H9 (cell line): ENCODE measurements at regions not wholly inside any gene's neighbourhood (a gene's known extent, or its start where the extent isn't known, plus 50 kb on each side); places are given as distances from the start of the nearest gene placed in this dataset.

Experiments
- DNase-seq: peaks from one replicate; pipeline ENCODE4 v3.0.0-alpha.2; 2017
- H2AFZ ChIP-seq: one replicate; pipeline ENCODE4 v1.6.1; 2013; ENCODE audit warnings: mild to moderate bottlenecking, low read length, control low read depth, moderate library complexity
- H2AK5ac ChIP-seq: 2 replicates; pipeline ENCODE4 v1.6.1; 2013; ENCODE audit warnings: low read length, control low read depth, mixed read lengths; ENCODE audit not compliant: insufficient read length
- H2BK120ac ChIP-seq: one replicate; pipeline ENCODE4 v1.6.1; 2013; ENCODE audit warnings: low read depth, mild to moderate bottlenecking, low read length, control low read depth, inconsistent platforms; ENCODE audit not compliant: poor library complexity, severe bottlenecking
- H2BK12ac ChIP-seq: 2 replicates; pipeline ENCODE4 v1.6.1; 2013; ENCODE audit warnings: low read length, control low read depth, mixed read lengths, low read depth; ENCODE audit not compliant: insufficient read length
- H2BK15ac ChIP-seq: 2 replicates; pipeline ENCODE4 v1.6.1; 2013; ENCODE audit warnings: low read depth, low read length, control low read depth
- H2BK20ac ChIP-seq: one replicate; pipeline ENCODE4 v1.6.1; 2013; ENCODE audit warnings: low read depth, mild to moderate bottlenecking, low read length, control low read depth, inconsistent platforms; ENCODE audit not compliant: poor library complexity, severe bottlenecking
- H2BK5ac ChIP-seq: 2 replicates; pipeline ENCODE4 v1.6.1; 2013; ENCODE audit warnings: low read length, control low read depth, mixed read lengths; ENCODE audit not compliant: insufficient read length
- H3K14ac ChIP-seq: 2 replicates; pipeline ENCODE4 v1.6.1; 2013; ENCODE audit warnings: low read length, control low read depth; ENCODE audit not compliant: insufficient read depth
- H3K18ac ChIP-seq: 2 replicates; pipeline ENCODE4 v1.6.1; 2013; ENCODE audit warnings: low read depth, mild to moderate bottlenecking, mixed read lengths, low read length, control low read depth; ENCODE audit not compliant: insufficient read length
- H3K23ac ChIP-seq: 2 replicates; pipeline ENCODE4 v1.6.1; 2013; ENCODE audit warnings: low read length, control low read depth, mixed read lengths, low read depth; ENCODE audit not compliant: insufficient read length
- H3K23me2 ChIP-seq: 2 replicates; pipeline ENCODE4 v1.6.1; 2013; ENCODE audit warnings: low read depth, mild to moderate bottlenecking, mixed read lengths, low read length, control low read depth; ENCODE audit not compliant: insufficient read length, poor library complexity, severe bottlenecking
- H3K27ac ChIP-seq: 2 replicates; pipeline ENCODE4 v1.5.1; 2013; ENCODE audit warnings: low read length, control low read depth, mixed read lengths, low read depth; ENCODE audit not compliant: insufficient read length
- H3K27me3 ChIP-seq: 2 replicates; pipeline ENCODE4 v1.6.1; 2013; ENCODE audit warnings: low read length, control low read depth, inconsistent platforms; ENCODE audit not compliant: insufficient read depth
- H3K4ac ChIP-seq: 2 replicates; pipeline ENCODE4 v1.6.1; 2013; ENCODE audit warnings: low read depth, mild to moderate bottlenecking, control low read depth, inconsistent platforms, low read length, moderate library complexity
- H3K4me1 ChIP-seq: 2 replicates; pipeline ENCODE4 v1.6.1; 2013; ENCODE audit warnings: low read length, control low read depth, inconsistent platforms; ENCODE audit not compliant: insufficient read depth
- H3K4me2 ChIP-seq: 2 replicates; pipeline ENCODE4 v1.6.1; 2013; ENCODE audit warnings: low read length, control low read depth, mixed read lengths; ENCODE audit not compliant: insufficient read length, insufficient read depth
- H3K56ac ChIP-seq: 2 replicates; pipeline ENCODE4 v1.6.1; 2013; ENCODE audit warnings: low read depth, mild to moderate bottlenecking, mixed read lengths, low read length, control low read depth; ENCODE audit not compliant: insufficient read length
- H3K79me1 ChIP-seq: 2 replicates; pipeline ENCODE4 v1.6.1; 2013; ENCODE audit warnings: low read depth, mild to moderate bottlenecking, moderate library complexity, low read length, control low read depth, inconsistent platforms; ENCODE audit not compliant: insufficient read depth, poor library complexity, severe bottlenecking
- H3K79me2 ChIP-seq: 2 replicates; pipeline ENCODE4 v1.6.1; 2013; ENCODE audit warnings: low read length, control low read depth, inconsistent platforms; ENCODE audit not compliant: insufficient read depth
- H3K9ac ChIP-seq: 2 replicates; pipeline ENCODE4 v1.6.1; 2013; ENCODE audit warnings: low read length, control low read depth, mixed read lengths; ENCODE audit not compliant: insufficient read length; ENCODE audit errors: extremely low read depth
- H3K9me3 ChIP-seq: one replicate; pipeline ENCODE4 v1.6.1; 2013; ENCODE audit warnings: low read depth, low read length, inconsistent platforms; ENCODE audit not compliant: control insufficient read depth
- H3T11ph ChIP-seq: one replicate; pipeline ENCODE4 v1.6.1; 2013; ENCODE audit warnings: mild to moderate bottlenecking, low read length, control low read depth, inconsistent platforms
- H4K20me1 ChIP-seq: one replicate; pipeline ENCODE4 v1.6.1; 2013; ENCODE audit not compliant: control insufficient read depth, insufficient read length, insufficient read depth
- H4K5ac ChIP-seq: 2 replicates; pipeline ENCODE4 v1.6.1; 2013; ENCODE audit warnings: low read depth, mild to moderate bottlenecking, mixed read lengths, low read length, control low read depth; ENCODE audit not compliant: insufficient read length
- H4K8ac ChIP-seq: replicated peaks from 2 replicates; pipeline ENCODE4 v1.6.1; 2013; ENCODE audit warnings: low read length, control low read depth, mixed read lengths, low read depth; ENCODE audit not compliant: insufficient read length
- H4K91ac ChIP-seq: 2 replicates; pipeline ENCODE4 v1.6.1; 2013; ENCODE audit warnings: low read depth, mild to moderate bottlenecking, moderate library complexity, mixed read lengths, low read length, control low read depth; ENCODE audit not compliant: insufficient read length
- H3K27ac Mint-ChIP-seq, 3 experiments: 2 replicates in 2 of 3; 3 replicates in 1 of 3; pipeline ENCODE4 v1.8.0; 2020 to 2021; ENCODE audit warnings: mixed read lengths in 3 of 3, mild to moderate bottlenecking in 1 of 3, moderate library complexity in 1 of 3
- H3K27me3 Mint-ChIP-seq: 2 replicates; pipeline ENCODE4 v1.8.0; 2021; ENCODE audit warnings: low read depth, mild to moderate bottlenecking, moderate library complexity, mixed read lengths
- H3K36me3 Mint-ChIP-seq, 3 experiments: 2 replicates in 2 of 3; 3 replicates in 1 of 3; pipeline ENCODE4 v1.8.0; 2020 to 2021; ENCODE audit warnings: low read depth in 3 of 3, mixed read lengths in 3 of 3; ENCODE audit not compliant: insufficient read depth in 1 of 3
- H3K4me1 Mint-ChIP-seq, 2 experiments: 2 replicates each; pipeline ENCODE4 v1.8.0; 2020; ENCODE audit warnings: mixed read lengths in 2 of 2
- H3K4me3 Mint-ChIP-seq, 2 experiments: 2 replicates in 1 of 2; 3 replicates in 1 of 2; pipeline ENCODE4 v1.8.0; 2020 to 2021; ENCODE audit warnings: mild to moderate bottlenecking in 2 of 2, mixed read lengths in 2 of 2, moderate library complexity in 1 of 2
- H3K9me3 Mint-ChIP-seq, 2 experiments: 2 replicates in 1 of 2; 3 replicates in 1 of 2; pipeline ENCODE4 v1.8.0; 2020; ENCODE audit warnings: mild to moderate bottlenecking in 2 of 2, mixed read lengths in 2 of 2, moderate library complexity in 1 of 2
- WGBS: extraction: QIAGEN DNeasy Blood & Tissue Kit; methylation state at CpG from one replicate; pipeline ENCODE4 v1.1.7; 2013; ENCODE audit warnings: missing lambda C conversion rate, low lambda C conversion rate, mixed read lengths; ENCODE audit not compliant: insufficient read length; ENCODE audit errors: extremely low coverage; 5-methylcytosine and 5-hydroxymethylcytosine counted together
- TF ChIP-seq, protein P1 (sequence below): fragments of 200-600 bp; sonication (generic); conservative IDR thresholded peaks from 3 replicates; pipeline ENCODE4 v1.8.0; 2021; ENCODE audit warnings: antibody characterized with exemption, mild to moderate bottlenecking

GRCh38 chr1:244318078-244318477 lies 133.6 kb downstream of the ADSS2 start:
- no peaks in the 10 kb centered on the region for H3K27me3 ChIP-seq
- no peak overlapping the region for H3K14ac ChIP-seq
- no peak overlapping the region for H4K8ac ChIP-seq
- Mint-ChIP-seq H3K4me1 (peaks cover 11 to 13% of the 10 kb centered on the region in 2 experiments), H3K9me3 (peaks cover 0 to 3% of the 10 kb centered on the region in 2 experiments; a peak in 1 of 5 replicates), H3K36me3 (peaks cover 0 to 5% (median 0%) of the 10 kb centered on the region in 3 experiments; a peak in 2 of 7 replicates), H3K4me3 (no peak overlapping the region), H3K27me3 (no peaks in the 10 kb centered on the region), H3K27ac (no peak overlapping the region)
- no peak overlapping the region for H3K56ac ChIP-seq
- DNase-seq = no peak
- H3K23ac ChIP-seq = no peak overlapping the region
- H3K4ac ChIP-seq = no peak overlapping the region
- no peak overlapping the region for H2BK12ac ChIP-seq
- H2BK20ac ChIP-seq = no peak overlapping the region
- no peak overlapping the region for H4K5ac ChIP-seq
- TF ChIP-seq, protein P1, sequence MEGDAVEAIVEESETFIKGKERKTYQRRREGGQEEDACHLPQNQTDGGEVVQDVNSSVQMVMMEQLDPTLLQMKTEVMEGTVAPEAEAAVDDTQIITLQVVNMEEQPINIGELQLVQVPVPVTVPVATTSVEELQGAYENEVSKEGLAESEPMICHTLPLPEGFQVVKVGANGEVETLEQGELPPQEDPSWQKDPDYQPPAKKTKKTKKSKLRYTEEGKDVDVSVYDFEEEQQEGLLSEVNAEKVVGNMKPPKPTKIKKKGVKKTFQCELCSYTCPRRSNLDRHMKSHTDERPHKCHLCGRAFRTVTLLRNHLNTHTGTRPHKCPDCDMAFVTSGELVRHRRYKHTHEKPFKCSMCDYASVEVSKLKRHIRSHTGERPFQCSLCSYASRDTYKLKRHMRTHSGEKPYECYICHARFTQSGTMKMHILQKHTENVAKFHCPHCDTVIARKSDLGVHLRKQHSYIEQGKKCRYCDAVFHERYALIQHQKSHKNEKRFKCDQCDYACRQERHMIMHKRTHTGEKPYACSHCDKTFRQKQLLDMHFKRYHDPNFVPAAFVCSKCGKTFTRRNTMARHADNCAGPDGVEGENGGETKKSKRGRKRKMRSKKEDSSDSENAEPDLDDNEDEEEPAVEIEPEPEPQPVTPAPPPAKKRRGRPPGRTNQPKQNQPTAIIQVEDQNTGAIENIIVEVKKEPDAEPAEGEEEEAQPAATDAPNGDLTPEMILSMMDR = no peak
- H4K20me1 ChIP-seq = no peaks in the 10 kb centered on the region
- no peak overlapping the region for H4K91ac ChIP-seq
- no peak overlapping the region for H2BK5ac ChIP-seq
- H2BK120ac ChIP-seq = no peak overlapping the region
- H3K27ac ChIP-seq = no peak overlapping the region
- H3K9ac ChIP-seq = no peak overlapping the region
- H3K79me2 ChIP-seq = no peaks in the 10 kb centered on the region; the same call in 1 of the 2 replicates
- peaks cover 2% of the 10 kb centered on the region; the same call in 1 of the 2 replicates for H3K4me1 ChIP-seq
- H3K23me2 ChIP-seq = no peaks in the 10 kb centered on the region
- no peak overlapping the region for H3K18ac ChIP-seq
- no peak overlapping the region for H3T11ph ChIP-seq
- H2BK15ac ChIP-seq = no peak overlapping the region
- WGBS = no CpG with 5 or more reads among the region's 4 CpGs
- no peaks in the 10 kb centered on the region for H3K9me3 ChIP-seq
- no peaks in the 10 kb centered on the region for H3K79me1 ChIP-seq
- no peak overlapping the region for H3K4me2 ChIP-seq
- H2AK5ac ChIP-seq = no peak overlapping the region
- no peak overlapping the region for H2AFZ ChIP-seq
